ENCODE measurements at regions not wholly inside any gene's neighbourhood (a gene's known extent, or its start where the extent isn't known, plus 50 kb on each side); places are given as distances from the start of the nearest gene placed in this dataset.

GRCh38 chr4:132026166-132026565 lies 1122.9 kb upstream of the PCDH10 start:
- Histone ChIP-seq H3K27ac (ENCODE audit: poor library complexity, severe bottlenecking) (no peak overlapping the region), H3K27me3 (ENCODE audit: insufficient read depth, poor library complexity, severe bottlenecking) (no peaks in the 10 kb centered on the region), H3K9me3 (ENCODE audit: severe bottlenecking) (no peaks in the 10 kb centered on the region), H3K4me1 (ENCODE audit: insufficient read depth, poor library complexity, severe bottlenecking) (no peaks in the 10 kb centered on the region), H3K4me3 (ENCODE audit: severe bottlenecking) (no peak overlapping the region), H3K36me3 (ENCODE audit: low read depth) (no peaks in the 10 kb centered on the region)
- DNase-seq (ENCODE audit: low spot score), result no peak
- no peak for ATAC-seq (ENCODE audit: low read depth)
- TF ChIP-seq CTCF (IDR thresholded peaks at IDR 0.05; ENCODE audit: poor library complexity, severe bottlenecking), result no peak

- Histone ChIP-seq H3K27ac (ENCODE audit: poor library complexity, severe bottlenecking) (no peak overlapping the region), H3K36me3 (ENCODE audit: low read depth) (no peaks in the 10 kb centered on the region), H3K4me1 (ENCODE audit: insufficient read depth, poor library complexity, severe bottlenecking) (no peaks in the 10 kb centered on the region), H3K27me3 (ENCODE audit: insufficient read depth, poor library complexity, severe bottlenecking) (no peaks in the 10 kb centered on the region), H3K4me3 (ENCODE audit: severe bottlenecking) (no peak overlapping the region), H3K9me3 (ENCODE audit: severe bottlenecking) (no peaks in the 10 kb centered on the region)
- TF ChIP-seq CTCF (IDR thresholded peaks at IDR 0.05; ENCODE audit: poor library complexity, severe bottlenecking), result no peak
- DNase-seq (ENCODE audit: low spot score) (no peak), ATAC-seq (ENCODE audit: low read depth) (no peak)
Observed at GRCh38 chr4:132026816-132027215, 1122.3 kb upstream of the PCDH10 start.

GRCh38 chr4:132056496-132056895 lies 1092.6 kb upstream of the PCDH10 start:
- no peak for TF ChIP-seq CTCF (IDR thresholded peaks at IDR 0.05; ENCODE audit: poor library complexity, severe bottlenecking)
- no peak for DNase-seq (ENCODE audit: low spot score)
- no peaks in the 10 kb centered on the region for H3K36me3 ChIP-seq (ENCODE audit: low read depth)
- H3K27ac ChIP-seq (ENCODE audit: poor library complexity, severe bottlenecking), result no peak overlapping the region
- H3K4me1 ChIP-seq (ENCODE audit: insufficient read depth, poor library complexity, severe bottlenecking), result peaks cover 6% of the 10 kb centered on the region
- ATAC-seq (ENCODE audit: low read depth), result no peak
- H3K27me3 ChIP-seq (ENCODE audit: insufficient read depth, poor library complexity, severe bottlenecking), result no peaks in the 10 kb centered on the region
- no peaks in the 10 kb centered on the region for H3K9me3 ChIP-seq (ENCODE audit: severe bottlenecking)
- H3K4me3 ChIP-seq (ENCODE audit: severe bottlenecking), result no peak overlapping the region

GRCh38 chr4:132059227-132059626 lies 1089.9 kb upstream of the PCDH10 start:
- no peak overlapping the region for H3K27ac ChIP-seq (ENCODE audit: poor library complexity, severe bottlenecking)
- no peaks in the 10 kb centered on the region for H3K36me3 ChIP-seq (ENCODE audit: low read depth)
- no peaks in the 10 kb centered on the region for H3K9me3 ChIP-seq (ENCODE audit: severe bottlenecking)
- no peak overlapping the region for H3K4me3 ChIP-seq (ENCODE audit: severe bottlenecking)
- no peak for TF ChIP-seq CTCF (IDR thresholded peaks at IDR 0.05; ENCODE audit: poor library complexity, severe bottlenecking)
- DNase-seq (ENCODE audit: low spot score) (no peak), ATAC-seq (ENCODE audit: low read depth) (0 out of 3 replicates have a peak, but pooled peaks have one; percentile 31)
- H3K27me3 ChIP-seq (ENCODE audit: insufficient read depth, poor library complexity, severe bottlenecking), result no peaks in the 10 kb centered on the region
- H3K4me1 ChIP-seq (ENCODE audit: insufficient read depth, poor library complexity, severe bottlenecking), result peaks cover 6% of the 10 kb centered on the region

- Histone ChIP-seq H3K36me3 (ENCODE audit: low read depth) (no peaks in the 10 kb centered on the region), H3K27me3 (ENCODE audit: insufficient read depth, poor library complexity, severe bottlenecking) (no peaks in the 10 kb centered on the region), H3K4me1 (ENCODE audit: insufficient read depth, poor library complexity, severe bottlenecking) (peaks cover 15% of the 10 kb centered on the region), H3K27ac (ENCODE audit: poor library complexity, severe bottlenecking) (no peak overlapping the region), H3K9me3 (ENCODE audit: severe bottlenecking) (no peaks in the 10 kb centered on the region), H3K4me3 (ENCODE audit: severe bottlenecking) (no peak overlapping the region)
- ATAC-seq (ENCODE audit: low read depth), result no peak
- no peak for TF ChIP-seq CTCF (IDR thresholded peaks at IDR 0.05; ENCODE audit: poor library complexity, severe bottlenecking)
- DNase-seq (ENCODE audit: low spot score), result no peak
Observed at GRCh38 chr4:132062611-132063239, 1086.4 kb upstream of the PCDH10 start.

Measured in RWPE2 (cell line).